ENCODE measurements at regions not wholly inside any gene's neighbourhood (a gene's known extent, or its start where the extent isn't known, plus 50 kb on each side); places are given as distances from the start of the nearest gene placed in this dataset.
A peak's percentile ranks its signal among the peaks of the same experiment; 100 is the strongest.
"Not testable (repeated sequence)": the region's sequence is repeated elsewhere in the genome, so short reads cannot be mapped to it uniquely, and the experiment has no call there.

- no peak overlapping the region for H3K4me3 ChIP-seq (ENCODE audit: low read length)
- peaks cover 71% of the 10 kb centered on the region for H3K4me1 ChIP-seq (ENCODE audit: control insufficient read depth, insufficient read depth, low read length)
- H3K9ac ChIP-seq (ENCODE audit: low read depth, low read length): peak overlapping the region; percentile 5
- H3K9me3 ChIP-seq (replicated peaks; ENCODE audit: low read length): no peaks in the 10 kb centered on the region
- H3K4me2 ChIP-seq (ENCODE audit: low read length): peak overlapping the region; percentile 12
- no peaks in the 10 kb centered on the region for H3K36me3 ChIP-seq (ENCODE audit: insufficient read depth, low read length)
- H3K27me3 ChIP-seq (ENCODE audit: control insufficient read depth, insufficient read depth, low read length): no peaks in the 10 kb centered on the region
Observed at GRCh38 chr1:94299627-94300553, 62.5 kb upstream of the ARHGAP29 start.

- no peaks in the 10 kb centered on the region for H3K27me3 ChIP-seq (ENCODE audit: control insufficient read depth, insufficient read depth, low read length)
Observed at GRCh38 chr1:94298861-94299260, 61.5 kb upstream of the ARHGAP29 start.

GRCh38 chr1:94296018-94296417, 58.6 kb upstream of the ARHGAP29 start:
- no peaks in the 10 kb centered on the region for H3K36me3 ChIP-seq (ENCODE audit: insufficient read depth, low read length)
- H3K9ac ChIP-seq (ENCODE audit: low read depth, low read length): no peak overlapping the region
- peaks cover 49% of the 10 kb centered on the region for H3K4me1 ChIP-seq (ENCODE audit: control insufficient read depth, insufficient read depth, low read length)
- H3K4me2 ChIP-seq (ENCODE audit: low read length): peak overlapping the region; percentile 27
- no peak overlapping the region for H3K4me3 ChIP-seq (ENCODE audit: low read length)
- no peaks in the 10 kb centered on the region for H3K27me3 ChIP-seq (ENCODE audit: control insufficient read depth, insufficient read depth, low read length)
- H3K9me3 ChIP-seq (replicated peaks; ENCODE audit: low read length): no peaks in the 10 kb centered on the region

More at GRCh38 chr1:94298861-94299260, 61.5 kb upstream of the ARHGAP29 start:
- Histone ChIP-seq H3K9ac (ENCODE audit: low read depth, low read length) (no peak overlapping the region), H3K4me1 (ENCODE audit: control insufficient read depth, insufficient read depth, low read length) (peaks cover 62% of the 10 kb centered on the region), H3K4me3 (ENCODE audit: low read length) (no peak overlapping the region), H3K36me3 (ENCODE audit: insufficient read depth, low read length) (no peaks in the 10 kb centered on the region), H3K9me3 (replicated peaks; ENCODE audit: low read length) (no peaks in the 10 kb centered on the region), H3K4me2 (ENCODE audit: low read length) (no peak overlapping the region)

GRCh38 chr1:94292978-94293377, 55.6 kb upstream of the ARHGAP29 start:
- H3K9ac ChIP-seq (ENCODE audit: low read depth, low read length); H3K36me3 ChIP-seq (ENCODE audit: insufficient read depth, low read length); H3K27me3 ChIP-seq (ENCODE audit: control insufficient read depth, insufficient read depth, low read length); H3K9me3 ChIP-seq (replicated peaks; ENCODE audit: low read length); H3K4me2 ChIP-seq (ENCODE audit: low read length); H3K4me3 ChIP-seq (ENCODE audit: low read length): not testable (repeated sequence)
- H3K4me1 ChIP-seq (ENCODE audit: control insufficient read depth, insufficient read depth, low read length): peaks cover 21% of the 10 kb centered on the region

GRCh38 chr1:94289244-94289643, 51.9 kb upstream of the ARHGAP29 start:
- H3K4me1 ChIP-seq (ENCODE audit: control insufficient read depth, insufficient read depth, low read length): peaks cover 25% of the 10 kb centered on the region
- not testable (repeated sequence) for H3K27me3 ChIP-seq (ENCODE audit: control insufficient read depth, insufficient read depth, low read length); H3K9me3 ChIP-seq (replicated peaks; ENCODE audit: low read length); H3K9ac ChIP-seq (ENCODE audit: low read depth, low read length); H3K36me3 ChIP-seq (ENCODE audit: insufficient read depth, low read length); H3K4me3 ChIP-seq (ENCODE audit: low read length); H3K4me2 ChIP-seq (ENCODE audit: low read length)

Measured in skeletal muscle satellite cell (primary cell).